Panc1 (cell line): ENCODE measurements at regions not wholly inside any gene's neighbourhood (a gene's known extent, or its start where the extent isn't known, plus 50 kb on each side); places are given as distances from the start of the nearest gene placed in this dataset.
"Not testable (repeated sequence)": the region's sequence is repeated elsewhere in the genome, so short reads cannot be mapped to it uniquely, and the experiment has no call there.

ENCODE experiments used
- ATAC-seq: fragments of 200-7000 bp; cut with Tn5 transposase; 2 replicates; pipeline ENCODE4 v1.9.1; 2020; ENCODE audit warnings: mild to moderate bottlenecking, moderate library complexity
- BruUV-seq: library from RNA; stranded (reverse); fragments of 400-500 nt; replicated peaks from 2 replicates; lab custom pipeline; 2021; lab: Mats Ljungman, UMichigan
- CTCF ChIA-PET: fragments of 300-600 bp; sonication (Branson Sonifier 250); formaldehyde crosslinking; loops from one replicate; lab custom pipeline; 2022; ENCODE audit warnings: antibody characterized with exemption; lab: Charles Lee
- POLR2A ChIA-PET: fragments of 300-600 bp; sonication (Branson Sonifier 250); formaldehyde crosslinking; loops from one replicate; lab custom pipeline; 2022; ENCODE audit warnings: antibody characterized with exemption; lab: Charles Lee
- DNase-seq: peaks from one replicate; pipeline ENCODE4 v3.0.0-alpha.2; 2010; ENCODE audit warnings: low read depth, low spot score
- H3K27ac ChIP-seq: 2 replicates; pipeline ENCODE4 v1.5.1; 2011; ENCODE audit warnings: mild to moderate bottlenecking, low read length, inconsistent platforms
- H3K27me3 ChIP-seq: fragments of 200-500 bp; sonication (Bioruptor generic); 2 replicates; pipeline ENCODE4 v1.6.0; 2014; ENCODE audit warnings: low read length, inconsistent platforms; ENCODE audit not compliant: control insufficient read depth, insufficient read depth
- H3K36me3 ChIP-seq: fragments of 200-500 bp; sonication (Bioruptor generic); 2 replicates; pipeline ENCODE4 v1.5.1; 2014; ENCODE audit warnings: inconsistent platforms, mild to moderate bottlenecking, low read length, moderate library complexity; ENCODE audit not compliant: control insufficient read depth, insufficient read depth
- H3K4me1 ChIP-seq: 2 replicates; pipeline ENCODE4 v1.5.1; 2011; ENCODE audit warnings: inconsistent platforms, mild to moderate bottlenecking, low read length, moderate library complexity; ENCODE audit not compliant: control insufficient read depth, insufficient read depth
- H3K4me3 ChIP-seq, 2 experiments: 2 replicates each; pipeline ENCODE4 v1.5.1; 2011 to 2012; ENCODE audit warnings: low read depth in 2 of 2, low read length in 2 of 2, mild to moderate bottlenecking in 2 of 2, inconsistent platforms in 1 of 2, moderate library complexity in 1 of 2
- H3K9me3 ChIP-seq: fragments of 200-500 bp; sonication (Bioruptor generic); 2 replicates; pipeline ENCODE4 v1.5.1; 2014; ENCODE audit warnings: low read depth, mild to moderate bottlenecking, inconsistent platforms, low read length, moderate library complexity; ENCODE audit not compliant: control insufficient read depth, insufficient read depth
- CTCF ChIP-seq: fragments of 450-650 bp; IDR thresholded peaks from 2 replicates; pipeline ENCODE4 v1.5.1; 2017; ENCODE audit warnings: mild to moderate bottlenecking
- POLR2AphosphoS5 ChIP-seq: IDR thresholded peaks from 2 replicates; pipeline ENCODE4 v1.6.1; 2012; ENCODE audit warnings: mild to moderate bottlenecking, low read depth, low read length, moderate library complexity
- REST ChIP-seq, 2 experiments: IDR thresholded peaks; 2 replicates each; pipeline ENCODE4 v1.6.1; 2011 to 2012; ENCODE audit warnings: low read depth in 2 of 2, control low read depth in 1 of 2, low read length in 1 of 2, mild to moderate bottlenecking in 1 of 2, moderate library complexity in 1 of 2; ENCODE audit not compliant: insufficient read depth in 1 of 2
- SIN3A ChIP-seq: IDR thresholded peaks from 2 replicates; pipeline ENCODE4 v1.6.1; 2012; ENCODE audit warnings: low read depth, mild to moderate bottlenecking, low read length, moderate library complexity, borderline replicate concordance; ENCODE audit not compliant: insufficient read depth
- TCF7L2 ChIP-seq: IDR thresholded peaks from 2 replicates; pipeline ENCODE4 v1.6.1; 2011; ENCODE audit warnings: mild to moderate bottlenecking, low read depth, low read length, inconsistent platforms
- in situ Hi-C: cut with HindIII; loops from 2 replicates; pipeline ENCODE4 v1.10.0; 2016; ENCODE audit warnings: low sequenced_read_pairs, low pct_unique_long_range_greater_than_20kb
- intact Hi-C: fragments of 100-400 bp; cut with micrococcal nuclease; formaldehyde crosslinking; loops from one replicate; pipeline ENCODE4 v1.10.0; 2022; ENCODE audit not compliant: unreplicated experiment

- H3K4me3 ChIP-seq, DNase-seq, intact Hi-C loops, H3K36me3 ChIP-seq, H3K9me3 ChIP-seq, BruUV-seq, H3K27me3 ChIP-seq, ATAC-seq, CTCF ChIA-PET, H3K4me1 ChIP-seq, in situ Hi-C loops, H3K27ac ChIP-seq, POLR2A ChIA-PET: not testable (repeated sequence)
These were observed 196.2 kb downstream of the EDEM1 start for GRCh38 chr3:5383486-5384263.

- intact Hi-C loops: no loop called here
- Histone ChIP-seq H3K9me3 (no peaks in the 10 kb centered on the region), H3K4me3 (no peak overlapping the region), H3K4me1 (no peaks in the 10 kb centered on the region), H3K36me3 (no peaks in the 10 kb centered on the region), H3K27me3 (no peaks in the 10 kb centered on the region; the same call in 1 of the 2 replicates), H3K27ac (no peak overlapping the region)
- DNase-seq (no peak), ATAC-seq (no peak)
- no TSS peak for BruUV-seq
- no peak for TF ChIP-seq TCF7L2
- TF ChIP-seq CTCF: no peak
- no peak for TF ChIP-seq POLR2AphosphoS5
- TF ChIP-seq REST (IDR thresholded peaks at IDR 0.05; ENCODE audit: insufficient read depth in 1 of 2, low read depth in 2 of 2, low read length in 1 of 2): no peak
- TF ChIP-seq SIN3A: no peak
- CTCF ChIA-PET: interaction anchor here (0.7 kb wide), 1 partner anchor 612 kb away, joined by 5 read pairs; no protein-coding TSS in a partner anchor
- POLR2A ChIA-PET: no interaction called here
- in situ Hi-C loops: no loop called here
These were observed 197.2 kb downstream of the EDEM1 start for GRCh38 chr3:5384557-5385236.

- Histone ChIP-seq H3K36me3 (no peaks in the 10 kb centered on the region), H3K27me3 (no peaks in the 10 kb centered on the region; the same call in 1 of the 2 replicates), H3K27ac (no peak overlapping the region), H3K9me3 (no peaks in the 10 kb centered on the region), H3K4me3 (no peak overlapping the region), H3K4me1 (no peaks in the 10 kb centered on the region)
- no peak for ATAC-seq
- DNase-seq: no peak
- ChIA-PET CTCF (no interaction called here), POLR2A (no interaction called here)
- TF ChIP-seq SIN3A (no peak), POLR2AphosphoS5 (no peak), CTCF (no peak), TCF7L2 (no peak), REST (IDR thresholded peaks at IDR 0.05; ENCODE audit: insufficient read depth in 1 of 2, low read depth in 2 of 2, low read length in 1 of 2) (no peak)
- in situ Hi-C loops (no loop called here), intact Hi-C loops (no loop called here)
- no TSS peak for BruUV-seq
These were observed 200.6 kb downstream of the EDEM1 start for GRCh38 chr3:5388091-5388490.
